ENCODE measurements at regions not wholly inside any gene's neighbourhood (a gene's known extent, or its start where the extent isn't known, plus 50 kb on each side); places are given as distances from the start of the nearest gene placed in this dataset.

GRCh38 chr4:128720270-128720669, 89.2 kb upstream of the JADE1 start:
- TF ChIP-seq POLR2A (IDR thresholded peaks at IDR 0.05) (no peak), POLR2AphosphoS5 (IDR thresholded peaks at IDR 0.05) (no peak), CTCF (IDR thresholded peaks at IDR 0.05) (no peak)

GRCh38 chr4:128718768-128719167, 90.7 kb upstream of the JADE1 start:
- intact Hi-C loops (cut with DNase I; ENCODE audit: low total_unique reads) = no loop called here
- Histone ChIP-seq H3K36me3 (no peaks in the 10 kb centered on the region), H3K27ac (no peak overlapping the region), H3K27me3 (no peaks in the 10 kb centered on the region), H3K9me3 (no peaks in the 10 kb centered on the region), H3K4me1 (no peaks in the 10 kb centered on the region), H3K4me3 (no peak overlapping the region)
- DNase-seq (ENCODE audit: low spot score in 2 of 2) = no peak
- TF ChIP-seq POLR2A (IDR thresholded peaks at IDR 0.05) = no peak
- no peak for TF ChIP-seq POLR2AphosphoS5 (IDR thresholded peaks at IDR 0.05)
- TF ChIP-seq CTCF (IDR thresholded peaks at IDR 0.05) = no peak

More at GRCh38 chr4:128720270-128720669, 89.2 kb upstream of the JADE1 start:
- Histone ChIP-seq H3K4me1 (no peaks in the 10 kb centered on the region), H3K36me3 (no peaks in the 10 kb centered on the region), H3K4me3 (no peak overlapping the region), H3K9me3 (no peaks in the 10 kb centered on the region), H3K27me3 (no peaks in the 10 kb centered on the region), H3K27ac (no peak overlapping the region)
- no peak for DNase-seq (ENCODE audit: low spot score in 2 of 2)
- intact Hi-C loops (cut with DNase I; ENCODE audit: low total_unique reads) = no loop called here

- intact Hi-C loops (cut with DNase I; ENCODE audit: low total_unique reads) = no loop called here
- no peak for DNase-seq (ENCODE audit: low spot score in 2 of 2)
- Histone ChIP-seq H3K9me3 (no peaks in the 10 kb centered on the region), H3K36me3 (no peaks in the 10 kb centered on the region), H3K27me3 (no peaks in the 10 kb centered on the region), H3K27ac (peak overlapping the region; percentile 68 to 81), H3K4me1 (no peaks in the 10 kb centered on the region), H3K4me3 (no peak overlapping the region)
- TF ChIP-seq POLR2A (IDR thresholded peaks at IDR 0.05) (no peak), POLR2AphosphoS5 (IDR thresholded peaks at IDR 0.05) (no peak), CTCF (IDR thresholded peaks at IDR 0.05) (no peak)
These were observed 93.2 kb upstream of the JADE1 start for GRCh38 chr4:128716338-128716737.

GRCh38 chr4:128715616-128716015, 93.9 kb upstream of the JADE1 start:
- no peak for DNase-seq (ENCODE audit: low spot score in 2 of 2)
- Histone ChIP-seq H3K27me3 (no peaks in the 10 kb centered on the region), H3K27ac (peak overlapping the region; percentile 68 to 81), H3K4me1 (no peaks in the 10 kb centered on the region), H3K4me3 (no peak overlapping the region), H3K36me3 (no peaks in the 10 kb centered on the region), H3K9me3 (no peaks in the 10 kb centered on the region)
- intact Hi-C loops (cut with DNase I; ENCODE audit: low total_unique reads) = no loop called here
- TF ChIP-seq POLR2A (IDR thresholded peaks at IDR 0.05) = no peak
- no peak for TF ChIP-seq POLR2AphosphoS5 (IDR thresholded peaks at IDR 0.05)
- TF ChIP-seq CTCF (IDR thresholded peaks at IDR 0.05) = no peak

- intact Hi-C loops (cut with DNase I; ENCODE audit: low total_unique reads) = loop anchor here (5.0 kb wide), 1 partner anchor 44 kb away; no protein-coding TSS in a partner anchor
- DNase-seq (ENCODE audit: low spot score in 2 of 2) = no peak
- no peaks in the 10 kb centered on the region for H3K9me3 ChIP-seq
- H3K27me3 ChIP-seq = no peaks in the 10 kb centered on the region
- H3K27ac ChIP-seq = peak overlapping the region in 1 of 2 donors; percentile 5
- TF ChIP-seq CTCF (IDR thresholded peaks at IDR 0.05) = no peak
- no peak for TF ChIP-seq POLR2AphosphoS5 (IDR thresholded peaks at IDR 0.05)
- no peak for TF ChIP-seq POLR2A (IDR thresholded peaks at IDR 0.05)
- no peaks in the 10 kb centered on the region for H3K36me3 ChIP-seq
- H3K4me1 ChIP-seq = no peaks in the 10 kb centered on the region
- H3K4me3 ChIP-seq = no peak overlapping the region
These were observed 98.1 kb upstream of the JADE1 start for GRCh38 chr4:128711361-128711760.

Measured in breast epithelium (tissue), 4 donors.